ENCODE measurements at regions not wholly inside any gene's neighbourhood (a gene's known extent, or its start where the extent isn't known, plus 50 kb on each side); places are given as distances from the start of the nearest gene placed in this dataset.

- peak overlapping the region; percentile 25 for H3K4me3 ChIP-seq (ENCODE audit: low read depth, low read length)
- TF ChIP-seq CTCF (IDR thresholded peaks at IDR 0.05; ENCODE audit: low read depth, low read length): peak; percentile 99
These were observed 64.4 kb upstream of the TM9SF2 start for GRCh38 chr13:99436686-99437416.

GRCh38 chr13:99439048-99439447 is 62.2 kb upstream of the TM9SF2 start:
- Histone ChIP-seq H3K4me3 (ENCODE audit: low read depth, low read length) (no peak overlapping the region), H3K27ac (no peak overlapping the region), H3K27me3 (ENCODE audit: insufficient read depth, low read depth, severe bottlenecking) (peaks cover 4% of the 10 kb centered on the region), H3K9me3 (ENCODE audit: severe bottlenecking) (no peaks in the 10 kb centered on the region), H3K36me3 (no peaks in the 10 kb centered on the region)
- no peak for DNase-seq
- no peak for TF ChIP-seq CTCF (IDR thresholded peaks at IDR 0.05; ENCODE audit: low read depth, low read length)

More at GRCh38 chr13:99436686-99437416, 64.4 kb upstream of the TM9SF2 start:
- H3K27ac ChIP-seq: no peak overlapping the region
- no peaks in the 10 kb centered on the region for H3K9me3 ChIP-seq (ENCODE audit: severe bottlenecking)
- H3K36me3 ChIP-seq: no peaks in the 10 kb centered on the region
- peaks cover 4% of the 10 kb centered on the region for H3K27me3 ChIP-seq (ENCODE audit: insufficient read depth, low read depth, severe bottlenecking)
- peak; percentile 91 for DNase-seq

GRCh38 chr13:99439850-99440604 is 61.2 kb upstream of the TM9SF2 start:
- no peak for TF ChIP-seq CTCF (IDR thresholded peaks at IDR 0.05; ENCODE audit: low read depth, low read length)

GRCh38 chr13:99442273-99442895 is 58.9 kb upstream of the TM9SF2 start:
- no peaks in the 10 kb centered on the region for H3K36me3 ChIP-seq
- peaks cover 4% of the 10 kb centered on the region for H3K27me3 ChIP-seq (ENCODE audit: insufficient read depth, low read depth, severe bottlenecking)
- no peak overlapping the region for H3K4me3 ChIP-seq (ENCODE audit: low read depth, low read length)
- H3K27ac ChIP-seq: no peak overlapping the region
- no peaks in the 10 kb centered on the region for H3K9me3 ChIP-seq (ENCODE audit: severe bottlenecking)
- peak; percentile 88 for TF ChIP-seq CTCF (IDR thresholded peaks at IDR 0.05; ENCODE audit: low read depth, low read length)
- peak; percentile 63 for DNase-seq

More at GRCh38 chr13:99439850-99440604, 61.2 kb upstream of the TM9SF2 start:
- Histone ChIP-seq H3K9me3 (ENCODE audit: severe bottlenecking) (no peaks in the 10 kb centered on the region), H3K27ac (no peak overlapping the region), H3K4me3 (ENCODE audit: low read depth, low read length) (no peak overlapping the region), H3K27me3 (ENCODE audit: insufficient read depth, low read depth, severe bottlenecking) (peaks cover 4% of the 10 kb centered on the region), H3K36me3 (no peaks in the 10 kb centered on the region)
- no peak for DNase-seq

- TF ChIP-seq CTCF (IDR thresholded peaks at IDR 0.05; ENCODE audit: low read depth, low read length): peak; percentile 26; the same call in 1 of the 2 replicates
- Histone ChIP-seq H3K4me3 (ENCODE audit: low read depth, low read length) (no peak overlapping the region), H3K36me3 (no peaks in the 10 kb centered on the region), H3K27me3 (ENCODE audit: insufficient read depth, low read depth, severe bottlenecking) (peaks cover 1% of the 10 kb centered on the region), H3K9me3 (ENCODE audit: severe bottlenecking) (no peaks in the 10 kb centered on the region), H3K27ac (no peak overlapping the region)
- peak; percentile 46 for DNase-seq
These were observed 55.0 kb upstream of the TM9SF2 start for GRCh38 chr13:99446242-99446641.
